Prostate gland (tissue), 2 donors: ENCODE measurements at regions not wholly inside any gene's neighbourhood (a gene's known extent, or its start where the extent isn't known, plus 50 kb on each side); places are given as distances from the start of the nearest gene placed in this dataset.

ENCODE experiments used
- POLR2A ChIP-seq: fragments of 450-650 bp; IDR thresholded peaks from one replicate; pipeline ENCODE4 v1.6.1; 2016; ENCODE audit warnings: antibody characterized with exemption, mild to moderate bottlenecking
- TF ChIP-seq, protein P1 (sequence below), 4 experiments: fragments of 200-600 bp in 2 of 4; fragments of 450-650 bp in 2 of 4; sonication (generic) in 2 of 4; IDR thresholded peaks; 1 replicate in 3 of 4; 2 replicates in 1 of 4; pipeline ENCODE4 v1.5.1; 2016 to 2019; ENCODE audit warnings: antibody characterized with exemption in 4 of 4, mild to moderate bottlenecking in 2 of 4, moderate library complexity in 2 of 4

DNA sequence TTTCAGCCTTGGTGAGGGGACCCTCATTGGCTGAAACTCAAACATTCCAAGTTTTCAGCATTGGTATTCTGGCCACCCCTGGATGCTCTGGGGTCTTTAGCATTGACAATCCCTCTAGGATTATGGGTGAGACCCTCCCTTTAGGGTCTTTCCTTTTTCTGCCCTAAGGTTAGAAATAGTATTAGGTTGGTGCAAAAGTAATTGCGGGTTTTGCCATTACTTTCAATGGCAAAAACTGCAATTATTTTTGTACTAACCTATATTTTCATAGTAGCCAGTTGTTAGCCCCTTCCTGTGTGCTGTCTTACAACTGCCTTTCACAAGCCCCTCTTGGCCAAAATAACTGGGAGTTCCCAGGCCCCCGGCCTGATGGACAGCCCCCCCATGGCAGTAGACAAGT, 648.4 kb downstream of the PTPRU start:
- TF ChIP-seq POLR2A, result no peak
- TF ChIP-seq, protein P1, sequence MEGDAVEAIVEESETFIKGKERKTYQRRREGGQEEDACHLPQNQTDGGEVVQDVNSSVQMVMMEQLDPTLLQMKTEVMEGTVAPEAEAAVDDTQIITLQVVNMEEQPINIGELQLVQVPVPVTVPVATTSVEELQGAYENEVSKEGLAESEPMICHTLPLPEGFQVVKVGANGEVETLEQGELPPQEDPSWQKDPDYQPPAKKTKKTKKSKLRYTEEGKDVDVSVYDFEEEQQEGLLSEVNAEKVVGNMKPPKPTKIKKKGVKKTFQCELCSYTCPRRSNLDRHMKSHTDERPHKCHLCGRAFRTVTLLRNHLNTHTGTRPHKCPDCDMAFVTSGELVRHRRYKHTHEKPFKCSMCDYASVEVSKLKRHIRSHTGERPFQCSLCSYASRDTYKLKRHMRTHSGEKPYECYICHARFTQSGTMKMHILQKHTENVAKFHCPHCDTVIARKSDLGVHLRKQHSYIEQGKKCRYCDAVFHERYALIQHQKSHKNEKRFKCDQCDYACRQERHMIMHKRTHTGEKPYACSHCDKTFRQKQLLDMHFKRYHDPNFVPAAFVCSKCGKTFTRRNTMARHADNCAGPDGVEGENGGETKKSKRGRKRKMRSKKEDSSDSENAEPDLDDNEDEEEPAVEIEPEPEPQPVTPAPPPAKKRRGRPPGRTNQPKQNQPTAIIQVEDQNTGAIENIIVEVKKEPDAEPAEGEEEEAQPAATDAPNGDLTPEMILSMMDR (IDR thresholded peaks at IDR 0.05), result no peak
